SK-N-SH (cell line): ENCODE measurements at regions not wholly inside any gene's neighbourhood (a gene's known extent, or its start where the extent isn't known, plus 50 kb on each side); places are given as distances from the start of the nearest gene placed in this dataset.

Experiments
- CTCF ChIA-PET: fragments of 300-600, 350-600 bp; formaldehyde crosslinking; extraction: SDS; loops from one replicate; lab custom pipeline; 2021; lab: Yijun Ruan, JAX
- POLR2A ChIA-PET: fragments of 350-600 bp; sonication (Branson Sonifier 250); formaldehyde crosslinking; extraction: SDS; loops from one replicate; lab custom pipeline; 2020; ENCODE audit warnings: antibody characterized with exemption, inconsistent platforms; lab: Yijun Ruan, JAX
- DNase-seq: peaks from one replicate; pipeline ENCODE4 v3.0.0; 2012
- H2AFZ ChIP-seq: fragments of 200-600 bp; sonication (generic); 2 replicates; pipeline ENCODE4 v1.8.1; 2016; ENCODE audit warnings: antibody characterized with exemption, mild to moderate bottlenecking, low read depth
- H3F3A ChIP-seq: fragments of 200-600 bp; sonication (generic); replicated peaks from 2 replicates; pipeline ENCODE3; 2016; ENCODE audit warnings: antibody characterized with exemption, mild to moderate bottlenecking; ENCODE audit not compliant: insufficient read depth
- H3K27ac ChIP-seq, 2 experiments: fragments of 200-500 bp in 1 of 2; fragments of 200-600 bp in 1 of 2; sonication (Bioruptor generic) in 1 of 2; sonication (generic), shearing (Covaris generic) in 1 of 2; 2 replicates each; pipeline versions ENCODE4 v1.5.1 to v1.6.1; 2014 to 2016; ENCODE audit warnings: low read depth in 2 of 2, inconsistent platforms in 1 of 2, low read length in 1 of 2, mild to moderate bottlenecking in 1 of 2, mixed read lengths in 1 of 2
- H3K27me3 ChIP-seq: fragments of 200-600 bp; sonication (generic), shearing (Covaris generic); 2 replicates; pipeline ENCODE4 v1.6.1; 2016; ENCODE audit warnings: mixed run types; ENCODE audit not compliant: insufficient read depth
- H3K36me3 ChIP-seq, 2 experiments: fragments of 200-500 bp in 1 of 2; fragments of 200-600 bp in 1 of 2; sonication (Bioruptor generic) in 1 of 2; sonication (generic) in 1 of 2; replicated peaks in 1 of 2; 2 replicates each; pipeline versions ENCODE3 to v1.5.1; 2014 to 2016; ENCODE audit warnings: low read length in 1 of 2, mild to moderate bottlenecking in 1 of 2; ENCODE audit not compliant: insufficient read depth in 2 of 2, control insufficient read depth in 1 of 2
- H3K4me1 ChIP-seq, 2 experiments: fragments of 200-500 bp in 1 of 2; fragments of 200-600 bp in 1 of 2; sonication (Bioruptor generic) in 1 of 2; sonication (generic), shearing (Covaris generic) in 1 of 2; 2 replicates each; pipeline versions ENCODE4 v1.5.1 to v1.6.1; 2014 to 2016; ENCODE audit warnings: low read depth in 1 of 2, low read length in 1 of 2, mixed run types in 1 of 2; ENCODE audit not compliant: insufficient read depth in 2 of 2, control insufficient read depth in 1 of 2
- H3K4me2 ChIP-seq: fragments of 200-600 bp; sonication (generic), shearing (Covaris generic); 2 replicates; pipeline ENCODE4 v1.6.1; 2017; ENCODE audit warnings: mixed run types
- H3K4me3 ChIP-seq, 2 experiments: fragments of 200-500 bp in 1 of 2; fragments of 200-600 bp in 1 of 2; sonication (Bioruptor generic) in 1 of 2; sonication (generic), shearing (Covaris generic) in 1 of 2; 2 replicates each; pipeline versions ENCODE4 v1.5.1 to v1.8.1; 2014 to 2016; ENCODE audit warnings: low read depth in 2 of 2, inconsistent platforms in 1 of 2, low read length in 1 of 2, mild to moderate bottlenecking in 1 of 2, mixed read lengths in 1 of 2, moderate library complexity in 1 of 2
- H3K79me2 ChIP-seq: fragments of 200-600 bp; sonication (generic); 2 replicates; pipeline ENCODE4 v1.8.1; 2017; ENCODE audit warnings: mild to moderate bottlenecking; ENCODE audit not compliant: insufficient read depth
- H3K9ac ChIP-seq: fragments of 200-600 bp; sonication (generic); 2 replicates; pipeline ENCODE4 v1.6.1; 2017; ENCODE audit warnings: mixed run types
- H3K9me2 ChIP-seq: fragments of 200-600 bp; sonication (generic); 2 replicates; pipeline ENCODE4 v1.6.1; 2017; ENCODE audit warnings: mixed run types
- H3K9me3 ChIP-seq: fragments of 200-600 bp; sonication (generic); 2 replicates; pipeline ENCODE4 v1.6.1; 2017; ENCODE audit warnings: mixed run types, mild to moderate bottlenecking, moderate library complexity
- H4K20me1 ChIP-seq: fragments of 200-600 bp; sonication (generic); 2 replicates; pipeline ENCODE4 v1.6.1; 2017; ENCODE audit warnings: mild to moderate bottlenecking, mixed run types; ENCODE audit not compliant: insufficient read depth
- CTCF ChIP-seq: fragments of 200-600 bp; sonication (generic); IDR thresholded peaks from 2 replicates; pipeline ENCODE4 v1.6.1; 2017; ENCODE audit warnings: antibody characterized with exemption, mild to moderate bottlenecking, moderate library complexity
- ELF1 ChIP-seq: IDR thresholded peaks from 2 replicates; pipeline ENCODE4 v1.4.0; 2012
- EP300 ChIP-seq, 2 experiments: IDR thresholded peaks; 2 replicates each; pipeline versions ENCODE4 v1.4.0 to v1.6.1; 2012; ENCODE audit warnings: borderline replicate concordance in 1 of 2, low read depth in 1 of 2, low read length in 1 of 2
- FOSL2 ChIP-seq: IDR thresholded peaks from 2 replicates; pipeline ENCODE4 v1.4.0; 2012; ENCODE audit warnings: low read depth, mild to moderate bottlenecking, moderate library complexity, borderline replicate concordance
- FOXJ3 ChIP-seq: sonication (generic); formaldehyde crosslinking; IDR thresholded peaks from 2 replicates; pipeline ENCODE4 v1.5.1; 2020; ENCODE audit warnings: mild to moderate bottlenecking, missing genetic modification reagents
- FOXM1 ChIP-seq: IDR thresholded peaks from 2 replicates; pipeline ENCODE4 v1.4.0; 2012; ENCODE audit warnings: low read depth, mild to moderate bottlenecking
- GABPA ChIP-seq: IDR thresholded peaks from 2 replicates; pipeline ENCODE4 v1.4.0; 2012; ENCODE audit warnings: low read depth, mild to moderate bottlenecking
- IRF3 ChIP-seq: fragments of 150-350 bp; IDR thresholded peaks from 2 replicates; pipeline ENCODE4 v1.6.1; 2016; ENCODE audit warnings: mild to moderate bottlenecking, low read depth, low read length
- MAX ChIP-seq: IDR thresholded peaks from 2 replicates; pipeline ENCODE4 v1.4.0; 2012; ENCODE audit warnings: low read depth
- MXI1 ChIP-seq: IDR thresholded peaks from 2 replicates; pipeline ENCODE4 v1.6.1; 2012; ENCODE audit warnings: mild to moderate bottlenecking, low read depth, low read length, improper control_type of control experiment
- PBX3 ChIP-seq: IDR thresholded peaks from 2 replicates; pipeline ENCODE4; 2012
- RAD21 ChIP-seq: IDR thresholded peaks from 2 replicates; pipeline ENCODE4 v1.6.1; 2012; ENCODE audit warnings: mild to moderate bottlenecking, low read length
- RFX5 ChIP-seq: IDR thresholded peaks from 2 replicates; pipeline ENCODE4 v1.6.1; 2012; ENCODE audit warnings: mild to moderate bottlenecking, improper control_type of control experiment, low read length
- RXRA ChIP-seq: IDR thresholded peaks from 2 replicates; pipeline ENCODE4 v1.4.0; 2012; ENCODE audit warnings: low read depth, mild to moderate bottlenecking, borderline replicate concordance
- SMC3 ChIP-seq: IDR thresholded peaks from 2 replicates; pipeline ENCODE4 v1.6.1; 2012; ENCODE audit warnings: low read depth, low read length, improper control_type of control experiment
- TAF1 ChIP-seq: IDR thresholded peaks from 2 replicates; pipeline ENCODE4 v1.6.1; 2012; ENCODE audit warnings: low read depth, mild to moderate bottlenecking, low read length, moderate library complexity, borderline replicate concordance
- TCF12 ChIP-seq: IDR thresholded peaks from 2 replicates; pipeline ENCODE4 v1.4.0; 2012
- YY1 ChIP-seq: IDR thresholded peaks from 2 replicates; pipeline ENCODE4 v1.4.0; 2012; ENCODE audit warnings: low read depth, mild to moderate bottlenecking
- WGBS: methylation state at CpG from one replicate; pipeline ENCODE4 v1.1.6; 2017; ENCODE audit warnings: low lambda C conversion rate; 5-methylcytosine and 5-hydroxymethylcytosine counted together

GRCh38 chr9:87799503-87799902, 73.6 kb downstream of the CTSL start:
- Histone ChIP-seq H2AFZ (no peak overlapping the region), H3K4me1 (no peaks in the 10 kb centered on the region; a peak in 1 of 4 replicates), H3K9me2 (no peaks in the 10 kb centered on the region), H3K4me2 (no peak overlapping the region), H3K9ac (no peak overlapping the region), H3K4me3 (no peak overlapping the region), H3K36me3 (no peaks in the 10 kb centered on the region), H3F3A (no peaks in the 10 kb centered on the region), H3K9me3 (no peaks in the 10 kb centered on the region), H3K79me2 (no peaks in the 10 kb centered on the region), H4K20me1 (no peaks in the 10 kb centered on the region), H3K27ac (no peak overlapping the region), H3K27me3 (no peaks in the 10 kb centered on the region)
- TF ChIP-seq RFX5: no peak
- TF ChIP-seq TCF12: no peak
- TF ChIP-seq EP300 (IDR thresholded peaks at IDR 0.05; ENCODE audit: borderline replicate concordance in 1 of 2, low read depth in 1 of 2, low read length in 1 of 2): no peak
- TF ChIP-seq CTCF: no peak
- no peak for TF ChIP-seq TAF1
- no peak for TF ChIP-seq FOSL2
- no peak for TF ChIP-seq SMC3
- no peak for TF ChIP-seq ELF1
- no peak for TF ChIP-seq PBX3
- TF ChIP-seq GABPA: no peak
- no peak for TF ChIP-seq MXI1
- TF ChIP-seq IRF3: no peak
- TF ChIP-seq FOXM1: no peak
- TF ChIP-seq YY1: no peak
- TF ChIP-seq MAX: no peak
- no peak for TF ChIP-seq FOXJ3
- TF ChIP-seq RXRA: no peak
- TF ChIP-seq RAD21: no peak
- DNase-seq: no peak
- 36% methylated on average over 5 of the region's 5 CpGs for WGBS
- ChIA-PET CTCF (no interaction called here), POLR2A (no interaction called here)
